GM21786 (cell line): ENCODE measurements at regions not wholly inside any gene's neighbourhood (a gene's known extent, or its start where the extent isn't known, plus 50 kb on each side); places are given as distances from the start of the nearest gene placed in this dataset.
"Not testable (repeated sequence)": the region's sequence is repeated elsewhere in the genome, so short reads cannot be mapped to it uniquely, and the experiment has no call there.

Source experiments
- ATAC-seq: cut with Tn5 transposase; IDR thresholded peaks from one replicate; pipeline ENCODE4 v1.9.1; 2021; ENCODE audit not compliant: unreplicated experiment

- not testable (repeated sequence) for ATAC-seq
Observed at GRCh38 chr12:131469945-131470344, 240.9 kb upstream of the SFSWAP start.

DNA sequence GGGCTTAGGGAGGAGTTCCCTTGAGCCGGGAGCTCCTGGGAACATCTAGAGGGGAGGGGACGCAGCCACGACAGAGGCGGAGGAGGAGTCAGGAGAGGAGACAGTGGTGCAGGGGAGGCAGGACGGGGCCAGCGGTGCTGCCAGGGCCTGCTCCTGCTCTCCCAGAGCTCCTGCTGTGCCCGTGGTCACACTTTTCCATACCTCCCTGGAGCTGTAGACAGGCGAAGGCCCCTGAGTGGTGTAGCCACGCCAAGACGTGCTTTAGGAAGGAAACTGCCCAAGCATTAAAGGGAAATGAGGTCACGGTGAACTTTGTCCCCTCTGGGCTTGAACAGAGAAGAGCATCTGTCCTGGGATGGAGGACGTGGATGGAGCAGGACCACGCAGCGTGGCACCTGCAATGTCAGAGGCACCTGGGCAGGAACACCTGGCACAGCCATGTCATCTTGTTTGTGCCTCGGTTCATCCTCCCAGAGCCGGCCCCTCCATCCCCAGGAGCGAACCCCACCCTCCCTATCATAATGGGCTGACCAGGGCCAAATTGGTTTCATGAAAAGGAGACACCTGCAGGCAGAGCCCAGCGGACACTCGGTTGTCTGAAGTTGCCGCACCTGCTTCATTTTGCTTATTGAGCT, 239.5 kb upstream of the SFSWAP start:
- ATAC-seq, result no peak

- ATAC-seq, result no peak
Observed at GRCh38 chr12:131471946-131472732, 238.8 kb upstream of the SFSWAP start.

DNA sequence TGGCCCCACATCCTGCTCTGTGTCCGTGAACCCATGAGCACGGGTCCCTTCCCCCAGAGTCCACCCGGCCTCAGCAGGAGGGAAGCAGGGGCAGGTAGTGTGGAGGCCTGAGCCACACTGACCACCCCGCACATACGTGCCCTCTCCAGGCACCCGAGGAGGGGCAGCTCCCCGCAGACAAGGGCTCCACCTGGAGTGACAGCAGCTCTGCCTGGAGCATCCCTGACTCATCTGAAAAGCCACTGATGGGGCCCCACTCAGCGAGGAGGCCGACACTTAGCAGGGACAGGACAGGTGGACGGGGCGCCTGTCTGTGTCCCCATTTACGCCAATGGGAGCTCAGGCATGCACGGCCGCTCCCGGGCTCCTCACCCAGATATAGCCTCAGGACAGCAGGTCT, 237.6 kb upstream of the SFSWAP start:
- ATAC-seq, result no peak

DNA sequence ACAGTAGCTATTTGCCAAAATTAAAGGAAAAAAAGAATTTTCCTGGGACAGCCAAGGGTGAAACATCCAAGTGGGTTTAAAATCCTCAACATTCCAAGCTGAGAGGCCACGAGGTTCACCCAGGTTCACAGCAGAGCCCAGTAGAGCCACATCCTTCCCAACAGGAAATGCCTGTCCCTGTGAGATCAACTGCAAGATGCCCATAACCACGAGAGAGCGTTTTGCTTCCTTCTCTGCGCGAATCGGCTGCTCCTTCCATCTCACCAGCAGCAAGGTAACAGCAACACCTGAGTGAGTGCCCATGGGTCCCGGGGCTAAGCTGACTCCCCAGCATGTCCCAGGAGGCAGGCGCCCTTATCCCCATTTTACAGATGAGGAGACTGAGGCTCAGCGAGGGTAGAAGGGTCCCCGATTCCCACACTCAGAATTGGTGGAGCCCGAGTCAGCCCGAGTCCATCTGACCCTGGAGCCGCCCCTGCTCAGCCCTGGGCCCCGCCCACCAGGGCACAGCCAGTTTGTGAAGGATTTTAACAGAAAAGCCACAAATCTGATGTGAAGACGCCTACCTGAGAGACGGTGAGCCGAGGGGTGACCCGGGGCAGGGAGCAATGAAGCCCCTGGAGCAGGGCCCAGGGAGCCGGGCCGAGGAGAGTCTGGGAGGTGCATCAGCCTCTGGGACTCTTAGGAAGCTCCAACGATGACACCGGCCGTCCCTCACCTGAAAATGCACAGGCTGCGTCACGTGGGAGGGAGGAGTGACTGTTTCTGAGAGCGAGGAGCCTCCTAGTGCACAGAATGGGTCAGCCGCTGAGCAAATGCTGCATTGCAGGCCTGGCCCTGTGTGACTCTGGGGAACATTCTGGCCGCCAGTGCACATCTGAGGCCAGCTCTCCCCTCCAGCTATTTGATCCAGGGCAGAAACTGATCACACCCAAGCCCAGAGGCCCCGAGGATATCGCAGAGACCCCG, 236.9 kb upstream of the SFSWAP start:
- no peak for ATAC-seq

DNA sequence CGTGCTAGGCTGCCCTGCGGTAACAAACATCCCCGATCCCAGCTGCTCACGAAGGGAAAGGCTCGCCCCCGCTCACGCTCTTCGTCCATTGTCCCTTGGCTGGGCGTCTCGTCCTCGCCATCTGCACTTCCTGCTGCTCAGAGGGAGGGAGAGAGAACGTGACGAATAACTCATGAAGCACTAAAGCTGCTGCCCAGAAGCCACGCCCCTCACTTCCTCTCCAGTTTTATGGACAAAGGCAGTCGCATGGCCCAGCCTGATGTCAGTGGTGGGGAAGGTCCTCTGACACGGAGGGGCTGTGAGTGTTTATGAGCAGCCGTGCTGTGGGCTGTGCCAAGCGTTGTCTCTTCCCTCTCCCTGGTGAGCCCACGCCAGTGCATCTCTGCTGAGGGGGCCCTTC, 235.9 kb upstream of the SFSWAP start:
- ATAC-seq, result not testable (repeated sequence)

DNA sequence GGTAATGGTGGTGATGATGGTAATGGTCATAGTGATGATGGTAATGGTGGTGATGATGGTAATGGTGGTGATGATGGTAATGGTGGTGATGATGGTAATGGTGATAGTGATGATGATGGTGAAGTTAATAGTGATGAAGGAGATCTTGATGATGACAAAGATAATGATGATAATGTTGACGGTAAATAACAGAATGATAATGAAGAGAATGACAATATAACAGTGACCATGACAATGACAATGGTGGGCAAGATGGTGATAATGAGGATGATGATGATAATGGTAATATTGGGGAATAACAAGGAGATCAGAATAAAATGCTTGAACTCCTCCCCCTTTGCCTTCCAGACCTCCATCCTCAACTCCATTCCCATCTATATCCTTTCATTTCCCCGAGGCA, 233.3 kb upstream of the SFSWAP start:
- no peak for ATAC-seq

- no peak for ATAC-seq
Observed at GRCh38 chr12:131478468-131478867, 232.4 kb upstream of the SFSWAP start.

- ATAC-seq, result no peak
Observed at GRCh38 chr12:131482199-131482598, 228.7 kb upstream of the SFSWAP start.

- ATAC-seq, result no peak
Observed at GRCh38 chr12:131482686-131483085, 228.2 kb upstream of the SFSWAP start.

- no peak for ATAC-seq
Observed at GRCh38 chr12:131486451-131487230, 224.2 kb upstream of the SFSWAP start.

GRCh38 chr12:131487388-131488124, 223.3 kb upstream of the SFSWAP start:
- no peak for ATAC-seq

DNA sequence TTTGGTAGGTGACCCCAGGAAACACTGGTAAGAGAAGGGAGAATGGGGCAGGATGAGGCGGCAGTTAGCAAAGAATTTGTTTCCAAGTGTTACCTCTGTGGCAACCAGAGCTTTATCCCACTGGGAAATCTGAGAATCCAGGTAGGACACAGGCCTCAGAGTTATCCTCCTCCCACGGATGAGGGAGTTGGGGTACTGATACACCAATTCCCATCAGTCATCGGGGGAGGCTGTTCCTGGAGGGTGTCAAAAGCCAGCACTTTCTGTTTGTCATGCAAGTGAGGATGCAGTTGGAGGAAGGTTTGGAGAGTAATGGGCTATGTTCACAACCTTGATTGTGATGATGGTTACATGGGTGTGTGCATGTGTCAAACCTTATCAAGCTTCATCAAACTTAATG, 221.2 kb upstream of the SFSWAP start:
- no peak for ATAC-seq

- ATAC-seq, result no peak
Observed at GRCh38 chr12:131491155-131491554, 219.7 kb upstream of the SFSWAP start.

GRCh38 chr12:131491916-131492490, 218.9 kb upstream of the SFSWAP start:
- ATAC-seq, result no peak

DNA sequence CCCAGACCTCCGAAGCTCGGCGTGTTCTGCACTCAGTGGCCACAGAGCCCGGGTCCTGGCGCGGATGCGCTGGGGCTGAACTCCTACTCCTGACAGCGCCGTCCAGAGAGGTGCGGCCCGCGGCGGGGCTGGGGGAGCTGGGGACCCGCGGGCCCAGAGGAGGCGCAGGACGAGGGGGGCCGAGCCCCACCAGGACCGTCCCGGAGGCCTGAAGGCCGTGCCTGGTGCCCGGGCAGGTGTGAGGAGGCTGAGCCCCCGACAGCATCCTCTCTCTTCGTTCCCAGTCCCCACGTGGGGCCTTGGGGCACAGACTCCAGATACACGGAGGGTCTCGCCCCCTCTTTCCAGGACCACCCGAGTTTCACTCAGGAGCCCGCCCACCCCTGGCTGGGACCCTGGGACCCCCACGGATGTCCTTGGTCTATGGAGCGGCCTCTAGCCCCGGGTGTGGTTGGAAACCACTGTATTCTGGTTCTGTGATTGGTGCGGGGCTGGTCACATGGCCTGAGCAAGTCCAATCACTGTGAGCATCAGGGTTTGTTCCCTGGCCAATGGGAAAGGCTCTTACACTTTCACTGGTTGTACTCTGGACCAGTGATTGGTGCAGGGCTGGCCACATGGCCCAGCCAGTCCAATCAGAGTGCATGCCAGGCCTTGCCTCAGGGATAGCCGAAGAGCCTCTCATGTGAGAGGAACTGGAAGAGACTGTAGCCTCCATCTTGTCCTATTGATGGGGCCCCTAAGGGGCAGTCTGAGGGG, 217.6 kb upstream of the SFSWAP start:
- no peak for ATAC-seq

DNA sequence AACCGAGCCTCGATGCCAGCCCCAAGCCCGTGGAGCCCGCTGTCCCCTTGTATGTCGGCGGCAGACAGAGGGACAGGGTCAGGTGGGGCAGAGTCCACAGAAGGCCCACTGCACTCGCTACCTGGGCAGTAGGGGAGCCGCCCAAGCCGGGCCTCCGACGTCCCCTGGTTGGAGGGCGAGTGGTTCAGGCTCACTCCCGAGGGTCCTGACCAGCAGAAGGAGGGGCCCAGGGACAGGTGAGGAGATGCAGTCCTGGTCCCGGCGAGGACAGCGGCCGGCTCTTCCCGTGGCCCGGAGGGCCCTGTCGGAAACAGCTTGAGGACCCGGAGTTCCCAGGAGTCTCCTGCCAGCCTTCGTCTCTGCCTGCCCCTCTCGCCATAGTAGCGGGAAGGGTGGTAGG, 216.7 kb upstream of the SFSWAP start:
- ATAC-seq, result no peak

DNA sequence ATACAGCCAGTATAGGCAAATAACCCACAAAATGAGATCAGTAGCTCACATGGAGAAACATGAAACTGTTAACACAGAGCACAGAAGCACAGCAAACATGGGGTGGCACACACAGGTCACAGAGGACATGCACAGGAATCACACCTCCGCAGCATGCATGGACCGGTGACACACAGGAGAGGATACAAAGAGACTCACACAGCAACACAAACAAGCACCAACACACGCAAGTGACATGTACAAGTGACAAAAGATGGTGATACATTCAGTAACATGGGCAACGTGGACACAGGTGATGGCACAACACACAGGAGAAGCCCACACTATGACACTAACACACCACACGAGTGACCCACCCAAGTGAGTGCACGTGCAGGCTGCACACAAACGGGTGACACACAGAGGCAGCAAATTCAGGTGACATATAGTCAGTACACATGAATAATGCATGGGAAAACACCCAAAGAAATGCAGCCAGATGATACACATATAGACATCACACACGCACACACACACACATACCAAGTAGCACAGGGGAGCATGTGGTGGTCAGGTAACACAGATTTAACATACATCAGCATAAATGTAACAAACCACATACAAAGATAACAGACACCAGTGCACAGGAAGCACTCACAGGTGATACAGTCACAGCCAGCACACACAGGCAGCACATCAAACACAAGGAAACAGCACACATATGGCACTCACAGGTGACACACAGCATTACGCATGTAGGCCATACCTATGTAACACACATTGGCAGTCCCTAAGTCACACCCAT, 216.0 kb upstream of the SFSWAP start:
- no peak for ATAC-seq
